ENCODE measurements at regions not wholly inside any gene's neighbourhood (a gene's known extent, or its start where the extent isn't known, plus 50 kb on each side); places are given as distances from the start of the nearest gene placed in this dataset.
A peak's percentile ranks its signal among the peaks of the same experiment; 100 is the strongest.

- no peak overlapping the region for H3K4me3 Mint-ChIP-seq
Measured at GRCh38 chr4:1513936-1514483, 107.8 kb upstream of the NKX1-1 start.

GRCh38 chr4:1512738-1513660 is 106.8 kb upstream of the NKX1-1 start:
- TF ChIP-seq CTCF (IDR thresholded peaks at IDR 0.05), result peak; percentile 75
- Mint-ChIP-seq H3K27me3 (ENCODE audit: insufficient read depth) (peaks cover 14% of the 10 kb centered on the region), H3K9me3 (no peaks in the 10 kb centered on the region), H3K36me3 (ENCODE audit: low read depth) (no peaks in the 10 kb centered on the region), H3K4me3 (no peak overlapping the region), H3K4me1 (ENCODE audit: low read depth) (no peaks in the 10 kb centered on the region), H3K27ac (no peak overlapping the region)
- DNase-seq, result no peak

More at GRCh38 chr4:1513936-1514483, 107.8 kb upstream of the NKX1-1 start:
- Mint-ChIP-seq H3K36me3 (ENCODE audit: low read depth) (no peaks in the 10 kb centered on the region), H3K9me3 (no peaks in the 10 kb centered on the region), H3K27me3 (ENCODE audit: insufficient read depth) (peaks cover 20% of the 10 kb centered on the region), H3K4me1 (ENCODE audit: low read depth) (no peaks in the 10 kb centered on the region), H3K27ac (no peak overlapping the region)
- no peak for TF ChIP-seq CTCF (IDR thresholded peaks at IDR 0.05)
- no peak for DNase-seq

GRCh38 chr4:1512051-1512737 is 106.0 kb upstream of the NKX1-1 start:
- peaks cover 17% of the 10 kb centered on the region for H3K27me3 Mint-ChIP-seq (ENCODE audit: insufficient read depth)
- H3K4me1 Mint-ChIP-seq (ENCODE audit: low read depth), result no peaks in the 10 kb centered on the region
- no peak for TF ChIP-seq CTCF (IDR thresholded peaks at IDR 0.05)
- no peak overlapping the region for H3K27ac Mint-ChIP-seq
- no peak overlapping the region for H3K4me3 Mint-ChIP-seq
- no peaks in the 10 kb centered on the region for H3K9me3 Mint-ChIP-seq
- no peak for DNase-seq
- no peaks in the 10 kb centered on the region for H3K36me3 Mint-ChIP-seq (ENCODE audit: low read depth)

- no peak overlapping the region for H3K4me3 Mint-ChIP-seq
- peak; percentile 5 for DNase-seq
- H3K36me3 Mint-ChIP-seq (ENCODE audit: low read depth), result no peaks in the 10 kb centered on the region
- peaks cover 11% of the 10 kb centered on the region for H3K27me3 Mint-ChIP-seq (ENCODE audit: insufficient read depth)
- no peak overlapping the region for H3K27ac Mint-ChIP-seq
- TF ChIP-seq CTCF (IDR thresholded peaks at IDR 0.05), result no peak
- H3K9me3 Mint-ChIP-seq, result no peaks in the 10 kb centered on the region
- H3K4me1 Mint-ChIP-seq (ENCODE audit: low read depth), result no peaks in the 10 kb centered on the region
Measured at GRCh38 chr4:1511441-1512041, 105.3 kb upstream of the NKX1-1 start.

GRCh38 chr4:1510931-1511330 is 104.7 kb upstream of the NKX1-1 start:
- Mint-ChIP-seq H3K27me3 (ENCODE audit: insufficient read depth) (peaks cover 9% of the 10 kb centered on the region), H3K4me1 (ENCODE audit: low read depth) (no peaks in the 10 kb centered on the region), H3K9me3 (no peaks in the 10 kb centered on the region), H3K27ac (no peak overlapping the region), H3K36me3 (ENCODE audit: low read depth) (no peaks in the 10 kb centered on the region), H3K4me3 (no peak overlapping the region)
- DNase-seq, result no peak
- no peak for TF ChIP-seq CTCF (IDR thresholded peaks at IDR 0.05)
